Nephron (organoid): ENCODE measurements at regions not wholly inside any gene's neighbourhood (a gene's known extent, or its start where the extent isn't known, plus 50 kb on each side); places are given as distances from the start of the nearest gene placed in this dataset.
A peak's percentile ranks its signal among the peaks of the same experiment; 100 is the strongest.

ENCODE experiments used
- H3K27ac Mint-ChIP-seq, 3 experiments: 2 replicates each; pipeline ENCODE4 v1.8.0; 2020; ENCODE audit warnings: mixed read lengths in 3 of 3, mild to moderate bottlenecking in 2 of 3, moderate library complexity in 1 of 3
- H3K27me3 Mint-ChIP-seq: 2 replicates; pipeline ENCODE4 v1.8.0; 2021; ENCODE audit warnings: low read depth, mild to moderate bottlenecking, moderate library complexity, mixed read lengths
- H3K36me3 Mint-ChIP-seq: 2 replicates; pipeline ENCODE4 v1.8.0; 2020; ENCODE audit warnings: low read depth, mixed read lengths
- H3K4me1 Mint-ChIP-seq: 2 replicates; pipeline ENCODE4 v1.8.0; 2020; ENCODE audit warnings: mixed read lengths
- H3K4me3 Mint-ChIP-seq, 3 experiments: 2 replicates each; pipeline ENCODE4 v1.8.0; 2020; ENCODE audit warnings: mild to moderate bottlenecking in 3 of 3, mixed read lengths in 3 of 3, moderate library complexity in 2 of 3
- H3K9me3 Mint-ChIP-seq: 2 replicates; pipeline ENCODE4 v1.8.0; 2020; ENCODE audit warnings: mixed read lengths
- TF ChIP-seq, protein P1 (sequence below), 3 experiments: fragments of 200-600 bp; sonication (generic); IDR thresholded peaks; one replicate each; pipeline ENCODE4 v1.5.0; 2021; ENCODE audit warnings: antibody characterized with exemption in 3 of 3; ENCODE audit not compliant: unreplicated experiment in 3 of 3

DNA sequence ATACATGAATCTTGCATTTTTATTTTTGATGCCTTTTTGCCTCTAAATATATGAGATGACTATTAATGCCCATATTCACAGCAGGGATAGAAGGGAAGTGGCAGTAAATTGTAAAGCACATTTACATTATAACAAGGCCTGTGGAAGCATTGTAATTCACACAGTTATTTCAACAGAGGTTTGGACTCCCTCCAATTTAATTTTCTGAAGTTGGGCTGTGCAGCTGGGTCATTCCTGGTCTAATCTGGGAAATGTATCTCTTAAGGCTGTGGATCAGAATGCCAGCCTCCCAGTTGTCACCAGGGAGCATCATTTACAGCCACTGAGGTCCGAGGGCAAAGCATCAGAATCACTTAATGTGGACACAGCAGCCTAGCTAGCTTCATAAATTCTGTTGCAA is 434.5 kb downstream of the MFSD1 start:
- Mint-ChIP-seq H3K36me3 (no peaks in the 10 kb centered on the region), H3K9me3 (no peaks in the 10 kb centered on the region), H3K27ac (peak overlapping the region in 2 of 3 experiments; percentile 17 to 58), H3K4me3 (peak overlapping the region in 1 of 3 experiments; percentile 40), H3K4me1 (peaks cover 31% of the 10 kb centered on the region), H3K27me3 (no peaks in the 10 kb centered on the region)
- TF ChIP-seq, protein P1, sequence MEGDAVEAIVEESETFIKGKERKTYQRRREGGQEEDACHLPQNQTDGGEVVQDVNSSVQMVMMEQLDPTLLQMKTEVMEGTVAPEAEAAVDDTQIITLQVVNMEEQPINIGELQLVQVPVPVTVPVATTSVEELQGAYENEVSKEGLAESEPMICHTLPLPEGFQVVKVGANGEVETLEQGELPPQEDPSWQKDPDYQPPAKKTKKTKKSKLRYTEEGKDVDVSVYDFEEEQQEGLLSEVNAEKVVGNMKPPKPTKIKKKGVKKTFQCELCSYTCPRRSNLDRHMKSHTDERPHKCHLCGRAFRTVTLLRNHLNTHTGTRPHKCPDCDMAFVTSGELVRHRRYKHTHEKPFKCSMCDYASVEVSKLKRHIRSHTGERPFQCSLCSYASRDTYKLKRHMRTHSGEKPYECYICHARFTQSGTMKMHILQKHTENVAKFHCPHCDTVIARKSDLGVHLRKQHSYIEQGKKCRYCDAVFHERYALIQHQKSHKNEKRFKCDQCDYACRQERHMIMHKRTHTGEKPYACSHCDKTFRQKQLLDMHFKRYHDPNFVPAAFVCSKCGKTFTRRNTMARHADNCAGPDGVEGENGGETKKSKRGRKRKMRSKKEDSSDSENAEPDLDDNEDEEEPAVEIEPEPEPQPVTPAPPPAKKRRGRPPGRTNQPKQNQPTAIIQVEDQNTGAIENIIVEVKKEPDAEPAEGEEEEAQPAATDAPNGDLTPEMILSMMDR (IDR thresholded peaks at IDR 0.05; ENCODE audit: unreplicated experiment in 3 of 3): no peak

DNA sequence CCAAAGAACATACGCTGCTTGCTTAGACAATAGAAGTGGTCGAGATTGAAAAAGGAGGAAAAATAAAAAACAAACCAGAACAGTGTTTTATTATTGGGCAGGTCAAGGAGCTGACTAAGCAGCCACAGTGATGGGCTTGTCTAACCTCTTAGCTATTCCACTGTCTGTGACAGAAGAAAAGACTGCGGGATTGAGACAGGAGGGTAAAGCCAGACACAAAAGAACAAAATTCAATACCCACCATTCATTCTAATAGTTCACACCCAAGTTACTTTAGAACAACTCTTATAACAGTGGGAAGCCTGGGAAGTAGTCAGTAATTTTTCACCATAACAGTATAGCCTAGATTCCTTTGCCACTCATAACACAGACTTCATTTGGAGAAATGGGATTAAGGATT is 435.4 kb downstream of the MFSD1 start:
- no peaks in the 10 kb centered on the region for H3K27me3 Mint-ChIP-seq
- no peaks in the 10 kb centered on the region for H3K36me3 Mint-ChIP-seq
- TF ChIP-seq, protein P1 (IDR thresholded peaks at IDR 0.05; ENCODE audit: unreplicated experiment in 3 of 3): no peak
- peaks cover 29% of the 10 kb centered on the region for H3K4me1 Mint-ChIP-seq
- H3K27ac Mint-ChIP-seq: no peak overlapping the region
- no peak overlapping the region for H3K4me3 Mint-ChIP-seq
- H3K9me3 Mint-ChIP-seq: no peaks in the 10 kb centered on the region

DNA sequence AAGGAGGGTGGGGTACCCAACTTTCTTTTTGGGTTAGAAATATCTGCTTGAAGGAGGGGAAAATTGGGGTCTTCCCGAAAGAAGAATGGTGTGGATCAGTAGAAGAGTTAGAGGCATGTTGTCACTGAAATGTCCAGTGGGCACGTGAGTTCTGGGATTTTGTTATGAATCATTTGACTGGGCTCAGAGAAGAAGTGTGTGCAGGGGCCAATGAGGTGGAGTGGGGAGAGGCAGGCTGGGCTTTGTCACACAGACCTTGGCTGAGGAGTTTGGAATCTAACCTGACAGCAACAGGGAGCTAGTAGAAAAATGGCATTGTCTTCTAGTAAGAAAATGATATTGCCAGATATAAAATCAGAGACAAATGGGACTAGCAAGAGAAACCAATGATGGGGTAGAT is 436.8 kb downstream of the MFSD1 start:
- Mint-ChIP-seq H3K36me3 (no peaks in the 10 kb centered on the region), H3K4me3 (no peak overlapping the region), H3K27me3 (no peaks in the 10 kb centered on the region), H3K4me1 (peaks cover 29% of the 10 kb centered on the region), H3K27ac (no peak overlapping the region), H3K9me3 (no peaks in the 10 kb centered on the region)
- TF ChIP-seq, protein P1 (IDR thresholded peaks at IDR 0.05; ENCODE audit: unreplicated experiment in 3 of 3): no peak

DNA sequence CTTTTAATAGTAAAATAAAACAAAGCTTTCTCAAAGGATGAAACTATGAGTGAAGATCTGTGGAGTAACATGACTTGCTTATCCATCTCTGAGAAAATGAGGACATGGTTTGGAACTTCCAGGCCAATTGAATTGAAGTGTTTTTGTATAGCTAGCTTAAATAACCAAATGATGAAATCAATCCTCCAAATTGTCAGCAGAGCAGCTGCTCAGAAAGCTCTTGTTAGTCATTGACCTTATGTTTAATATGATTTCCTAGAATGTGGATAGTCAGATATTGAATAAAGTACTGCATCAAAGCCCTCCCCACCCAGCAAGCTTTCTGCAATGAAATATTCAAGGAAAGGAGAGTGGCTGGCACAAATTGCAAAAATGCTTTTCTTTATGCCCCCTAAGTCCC is 437.2 kb downstream of the MFSD1 start:
- H3K4me3 Mint-ChIP-seq: no peak overlapping the region
- H3K9me3 Mint-ChIP-seq: no peaks in the 10 kb centered on the region
- TF ChIP-seq, protein P1 (IDR thresholded peaks at IDR 0.05; ENCODE audit: unreplicated experiment in 3 of 3): no peak
- H3K27me3 Mint-ChIP-seq: no peaks in the 10 kb centered on the region
- H3K27ac Mint-ChIP-seq: no peak overlapping the region
- H3K4me1 Mint-ChIP-seq: peaks cover 29% of the 10 kb centered on the region
- H3K36me3 Mint-ChIP-seq: no peaks in the 10 kb centered on the region

DNA sequence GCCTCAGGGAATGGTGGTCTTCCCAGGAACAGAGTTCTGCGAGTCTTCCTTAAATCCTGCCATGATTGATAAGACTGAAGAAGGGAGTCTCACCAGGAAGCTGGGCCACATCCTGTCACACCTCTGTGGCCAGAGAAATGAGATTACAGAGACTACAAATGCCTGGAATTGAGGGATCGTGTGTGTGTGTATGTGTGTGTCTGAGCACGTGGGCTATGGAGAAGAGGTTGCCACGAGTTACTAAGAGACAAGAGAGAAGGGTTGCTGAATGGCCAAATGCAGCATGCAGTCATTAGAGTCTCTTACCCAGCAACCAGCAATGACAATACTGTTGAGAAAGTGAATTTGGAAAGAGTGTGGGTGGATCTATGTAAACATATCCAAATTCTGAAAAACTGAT is 443.1 kb downstream of the MFSD1 start:
- H3K36me3 Mint-ChIP-seq: no peaks in the 10 kb centered on the region
- H3K27me3 Mint-ChIP-seq: no peaks in the 10 kb centered on the region
- no peak overlapping the region for H3K27ac Mint-ChIP-seq
- TF ChIP-seq, protein P1 (IDR thresholded peaks at IDR 0.05; ENCODE audit: unreplicated experiment in 3 of 3): no peak
- H3K9me3 Mint-ChIP-seq: no peaks in the 10 kb centered on the region
- no peak overlapping the region for H3K4me3 Mint-ChIP-seq
- no peaks in the 10 kb centered on the region for H3K4me1 Mint-ChIP-seq

DNA sequence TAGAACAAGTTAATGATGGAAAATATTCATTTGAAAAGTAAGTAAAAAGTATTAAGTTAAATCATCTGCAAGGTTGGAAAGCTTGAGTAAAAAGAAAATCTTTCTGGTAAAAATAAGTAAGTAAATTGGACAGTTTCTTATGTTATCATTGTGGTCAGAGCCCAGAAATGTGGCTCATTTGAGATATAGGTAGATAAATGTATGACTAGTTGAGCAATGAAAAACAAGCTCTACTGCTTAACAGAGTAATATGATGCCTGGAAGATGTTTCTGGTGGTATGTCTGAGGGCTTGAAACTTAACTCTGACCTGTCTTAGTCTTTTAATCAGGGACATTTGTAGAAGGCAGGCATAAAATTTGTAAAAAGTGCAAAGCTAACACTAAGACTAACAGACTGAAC is 444.0 kb downstream of the MFSD1 start:
- peaks cover 1% of the 10 kb centered on the region for H3K36me3 Mint-ChIP-seq
- H3K4me1 Mint-ChIP-seq: no peaks in the 10 kb centered on the region
- H3K27me3 Mint-ChIP-seq: no peaks in the 10 kb centered on the region
- TF ChIP-seq, protein P1 (IDR thresholded peaks at IDR 0.05; ENCODE audit: unreplicated experiment in 3 of 3): no peak
- no peak overlapping the region for H3K27ac Mint-ChIP-seq
- H3K9me3 Mint-ChIP-seq: no peaks in the 10 kb centered on the region
- no peak overlapping the region for H3K4me3 Mint-ChIP-seq
